Common myeloid progenitor, CD34-positive (primary cell): ENCODE measurements at regions not wholly inside any gene's neighbourhood (a gene's known extent, or its start where the extent isn't known, plus 50 kb on each side); places are given as distances from the start of the nearest gene placed in this dataset.

Source experiments
- CTCF ChIA-PET: fragments of 350-600 bp; sonication (Branson Sonifier 250); formaldehyde crosslinking; loops from one replicate; lab custom pipeline; 2021; ENCODE audit warnings: antibody characterized with exemption; lab: Charles Lee
- POLR2A ChIA-PET: fragments of 350-600 bp; sonication (Branson Sonifier 250); formaldehyde crosslinking; loops from one replicate; lab custom pipeline; 2021; ENCODE audit warnings: antibody characterized with exemption; lab: Charles Lee
- DNase-seq, 3 donors: peaks; one replicate each; pipeline versions ENCODE4 v3.0.0 to v3.0.0-alpha.2; 2013
- H3K27ac ChIP-seq, 2 experiments: 1 replicate in 1 of 2; 2 replicates in 1 of 2; pipeline ENCODE4 v1.7.0; 2013; ENCODE audit warnings: inconsistent platforms in 2 of 2, low read length in 2 of 2, mild to moderate bottlenecking in 2 of 2, low read depth in 1 of 2, moderate library complexity in 1 of 2; ENCODE audit not compliant: severe bottlenecking in 2 of 2, insufficient read depth in 1 of 2, poor library complexity in 1 of 2
- H3K27me3 ChIP-seq, 5 experiments: replicated peaks in 2 of 5; 1 replicate in 3 of 5; 2 replicates in 2 of 5; pipeline versions ENCODE4 v1.6.1 to v1.7.0; 2013; ENCODE audit warnings: low read length in 4 of 5, mild to moderate bottlenecking in 2 of 5, moderate library complexity in 2 of 5, inconsistent platforms in 1 of 5; ENCODE audit not compliant: insufficient read depth in 5 of 5, control insufficient read depth in 4 of 5
- H3K36me3 ChIP-seq, 4 experiments: 1 replicate in 2 of 4; 2 replicates in 2 of 4; pipeline versions ENCODE4 v1.6.1 to v1.7.0; 2013; ENCODE audit warnings: low read length in 3 of 4, control low read depth in 1 of 4, mild to moderate bottlenecking in 1 of 4; ENCODE audit not compliant: control insufficient read depth in 4 of 4, insufficient read depth in 4 of 4
- H3K4me1 ChIP-seq, 4 experiments: 1 replicate in 3 of 4; 2 replicates in 1 of 4; pipeline versions ENCODE4 v1.6.1 to v1.7.1; 2013; ENCODE audit warnings: low read length in 3 of 4, mild to moderate bottlenecking in 3 of 4, control low read depth in 1 of 4, inconsistent platforms in 1 of 4, moderate library complexity in 1 of 4; ENCODE audit not compliant: control insufficient read depth in 4 of 4, insufficient read depth in 4 of 4; ENCODE audit errors: control extremely low read depth in 1 of 4
- H3K4me3 ChIP-seq, 7 experiments: 1 replicate in 4 of 7; 2 replicates in 3 of 7; pipeline versions ENCODE4 v1.5.1 to v1.7.0; 2013; ENCODE audit warnings: mild to moderate bottlenecking in 7 of 7, low read length in 6 of 7, moderate library complexity in 6 of 7, inconsistent platforms in 2 of 7, low read depth in 2 of 7, control low read depth in 1 of 7; ENCODE audit not compliant: insufficient read depth in 4 of 7, control insufficient read depth in 1 of 7; ENCODE audit errors: extremely low read depth in 1 of 7
- H3K9me3 ChIP-seq, 5 experiments: 1 replicate in 4 of 5; 2 replicates in 1 of 5; pipeline versions ENCODE4 v1.6.1 to v1.7.1; 2013; ENCODE audit warnings: low read length in 4 of 5, mild to moderate bottlenecking in 2 of 5, inconsistent platforms in 1 of 5, low read depth in 1 of 5, moderate library complexity in 1 of 5; ENCODE audit not compliant: control insufficient read depth in 4 of 5, insufficient read depth in 2 of 5; ENCODE audit errors: control extremely low read depth in 1 of 5
- WGBS: methylation state at CpG from one replicate; pipeline ENCODE4 v1.1.5; 2013; ENCODE audit not compliant: insufficient coverage; 5-methylcytosine and 5-hydroxymethylcytosine counted together

- CTCF ChIA-PET: no interaction called here
- Histone ChIP-seq H3K27ac (no peak overlapping the region), H3K4me3 (no peak overlapping the region), H3K9me3 (peaks cover 0 to 14% (median 6%) of the 10 kb centered on the region in 5 experiments), H3K27me3 (peaks cover 0 to 12% (median 3%) of the 10 kb centered on the region in 5 experiments), H3K4me1 (no peaks in the 10 kb centered on the region), H3K36me3 (no peaks in the 10 kb centered on the region)
- POLR2A ChIA-PET: no interaction called here
- peak in 2 of 3 donors; percentile 8 to 11 for DNase-seq
- 27% methylated on average over 14 of the region's 17 CpGs for WGBS
Observed at GRCh38 chr5:180439911-180440769, 54.0 kb upstream of the CNOT6 start.

GRCh38 chr5:180441564-180442051, 52.6 kb upstream of the CNOT6 start:
- DNase-seq: no peak
- Histone ChIP-seq H3K27me3 (peaks cover 0 to 12% (median 3%) of the 10 kb centered on the region in 5 experiments), H3K4me3 (no peak overlapping the region), H3K4me1 (no peaks in the 10 kb centered on the region), H3K36me3 (no peaks in the 10 kb centered on the region), H3K9me3 (peaks cover 0 to 16% (median 6%) of the 10 kb centered on the region in 5 experiments), H3K27ac (no peak overlapping the region)
- 87% methylated on average over 14 of the region's 15 CpGs for WGBS
- CTCF ChIA-PET: no interaction called here
- POLR2A ChIA-PET: no interaction called here
